ENCODE measurements at regions not wholly inside any gene's neighbourhood (a gene's known extent, or its start where the extent isn't known, plus 50 kb on each side); places are given as distances from the start of the nearest gene placed in this dataset.

GRCh38 chr1:17886386-17886785, 131.3 kb downstream of the ACTL8 start:
- WGBS, 2 experiments (ENCODE audit: extremely low coverage in 1 of 2, insufficient coverage in 1 of 2, insufficient read length in 1 of 2, insufficient replicate concordance in 2 of 2, low coverage in 1 of 2, low lambda C conversion rate in 2 of 2, missing lambda C conversion rate in 1 of 2), result 96% methylated on average over 8 of the region's 8 CpGs; no CpG with 5 or more reads in 1 of the 2 experiments
- no peak overlapping the region for H2BK15ac ChIP-seq (ENCODE audit: low read length)
- H3K4me2 ChIP-seq (ENCODE audit: insufficient read depth in 1 of 2, low read depth in 2 of 2, low read length in 2 of 2), result no peak overlapping the region
- H3K27me3 ChIP-seq (replicated peaks in 1 of 4; ENCODE audit: control insufficient read depth in 3 of 4, extremely low read depth in 1 of 4, insufficient read depth in 3 of 4, low read length in 3 of 4), result peaks cover 0 to 1% (median 0%) of the 10 kb centered on the region in 4 experiments; a peak in 2 of 7 replicates
- H3K14ac ChIP-seq (ENCODE audit: insufficient read length), result no peak overlapping the region
- H4K8ac ChIP-seq (ENCODE audit: extremely low read depth, insufficient read depth, low read length), result no peak overlapping the region
- H3K23me2 ChIP-seq (ENCODE audit: low read depth, low read length), result peaks cover 5% of the 10 kb centered on the region; the same call in 1 of the 2 replicates
- DNase-seq (ENCODE audit: low read depth in 1 of 2, low spot score in 2 of 2) (no peak), FAIRE-seq (no peak)
- ChIA-PET CTCF (ENCODE audit: partially characterized antibody) (interaction anchor here (1.1 to 1.2 kb wide), 2 partner anchors 18 to 98 kb away, joined by 3 read pairs; no protein-coding TSS in a partner anchor), POLR2A (ENCODE audit: partially characterized antibody) (interaction anchor here (0.9 kb wide), 1 partner anchor 11 kb away, joined by 3 read pairs; no protein-coding TSS in a partner anchor)
- no peak overlapping the region for H3K4me3 ChIP-seq (ENCODE audit: extremely low read depth in 1 of 4, insufficient read depth in 2 of 4, low read depth in 3 of 4, low read length in 4 of 4)
- no peak overlapping the region for H3K27ac ChIP-seq (ENCODE audit: low read depth, low read length)
- H2BK20ac ChIP-seq (ENCODE audit: low read length), result no peak overlapping the region
- H4K5ac ChIP-seq (ENCODE audit: insufficient read length, low read depth, low read length), result no peak overlapping the region
- H2BK12ac ChIP-seq (ENCODE audit: low read depth, low read length), result no peak overlapping the region
- no peak overlapping the region for H2AK5ac ChIP-seq (ENCODE audit: low read depth, low read length)
- H3K18ac ChIP-seq (ENCODE audit: extremely low read depth, low read length), result no peak overlapping the region
- no peaks in the 10 kb centered on the region for H3K79me1 ChIP-seq (ENCODE audit: low read depth, low read length)
- H2BK120ac ChIP-seq (replicated peaks; ENCODE audit: low read depth, low read length), result no peak overlapping the region
- no peak overlapping the region for H2BK5ac ChIP-seq (ENCODE audit: low read depth, low read length)
- no peak overlapping the region for H3K56ac ChIP-seq (replicated peaks; ENCODE audit: insufficient read length, low read depth, low read length)
- peaks cover 0 to 2% (median 0%) of the 10 kb centered on the region in 4 experiments; a peak in 1 of 7 replicates for H3K4me1 ChIP-seq (replicated peaks in 1 of 4; ENCODE audit: control insufficient read depth in 3 of 4, insufficient read depth in 4 of 4, low read length in 3 of 4)
- H2AFZ ChIP-seq (ENCODE audit: low read length), result no peak overlapping the region
- H3K79me2 ChIP-seq (ENCODE audit: control insufficient read depth in 1 of 2, insufficient read depth in 2 of 2, low read length in 2 of 2), result no peaks in the 10 kb centered on the region
- H3K9ac ChIP-seq (replicated peaks in 1 of 4; ENCODE audit: extremely low read depth in 1 of 4, low read depth in 3 of 4, low read length in 3 of 4), result no peak overlapping the region
- no peak overlapping the region for H3K4ac ChIP-seq (replicated peaks; ENCODE audit: insufficient read length, low read depth, low read length)
- H3K9me3 ChIP-seq (ENCODE audit: insufficient read depth in 2 of 2, low read depth in 1 of 2, low read length in 1 of 2), result no peaks in the 10 kb centered on the region
- no peak overlapping the region for H3K23ac ChIP-seq (ENCODE audit: insufficient read length)
- H4K20me1 ChIP-seq (replicated peaks in 1 of 2; ENCODE audit: control insufficient read depth in 1 of 2, insufficient read depth in 2 of 2, low read length in 2 of 2), result no peaks in the 10 kb centered on the region
- no peak overlapping the region for H4K91ac ChIP-seq (replicated peaks; ENCODE audit: insufficient read length, low read length)
- no peaks in the 10 kb centered on the region for H3K36me3 ChIP-seq (ENCODE audit: control insufficient read depth in 2 of 4, insufficient read depth in 4 of 4, low read length in 3 of 4)
- TF ChIP-seq, protein P1, sequence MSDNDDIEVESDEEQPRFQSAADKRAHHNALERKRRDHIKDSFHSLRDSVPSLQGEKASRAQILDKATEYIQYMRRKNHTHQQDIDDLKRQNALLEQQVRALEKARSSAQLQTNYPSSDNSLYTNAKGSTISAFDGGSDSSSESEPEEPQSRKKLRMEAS (IDR thresholded peaks at IDR 0.05), result no peak
- no peak for TF ChIP-seq SAP30 (IDR thresholded peaks at IDR 0.05; ENCODE audit: insufficient read depth, insufficient replicate concordance, low read length)
- no peak for TF ChIP-seq EGR1 (IDR thresholded peaks at IDR 0.05; ENCODE audit: borderline replicate concordance, low read depth, low read length)
- no peak for TF ChIP-seq ASH2L (IDR thresholded peaks at IDR 0.05; ENCODE audit: low read length)
- TF ChIP-seq, protein P2, sequence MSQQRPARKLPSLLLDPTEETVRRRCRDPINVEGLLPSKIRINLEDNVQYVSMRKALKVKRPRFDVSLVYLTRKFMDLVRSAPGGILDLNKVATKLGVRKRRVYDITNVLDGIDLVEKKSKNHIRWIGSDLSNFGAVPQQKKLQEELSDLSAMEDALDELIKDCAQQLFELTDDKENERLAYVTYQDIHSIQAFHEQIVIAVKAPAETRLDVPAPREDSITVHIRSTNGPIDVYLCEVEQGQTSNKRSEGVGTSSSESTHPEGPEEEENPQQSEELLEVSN (IDR thresholded peaks at IDR 0.05), result no peak
- TF ChIP-seq PHF8 (conservative IDR thresholded peaks at IDR 0.05; ENCODE audit: low read depth, low read length), result no peak
- no peak for TF ChIP-seq ATF2 (IDR thresholded peaks at IDR 0.05; ENCODE audit: low read length)
- no peak for TF ChIP-seq HDAC6 (IDR thresholded peaks at IDR 0.05; ENCODE audit: low read depth, low read length)
- no peak for TF ChIP-seq ZNF274 (IDR thresholded peaks at IDR 0.05; ENCODE audit: borderline replicate concordance, extremely low read depth, low read length)
- TF ChIP-seq JUND (IDR thresholded peaks at IDR 0.05; ENCODE audit: low read length), result no peak
- no peak for TF ChIP-seq RAD21 (IDR thresholded peaks at IDR 0.05 in 1 of 2, conservative IDR thresholded peaks at IDR 0.05 in 1 of 2; ENCODE audit: low read depth in 2 of 2, low read length in 2 of 2)
